ENCODE measurements at regions not wholly inside any gene's neighbourhood (a gene's known extent, or its start where the extent isn't known, plus 50 kb on each side); places are given as distances from the start of the nearest gene placed in this dataset.
A peak's percentile ranks its signal among the peaks of the same experiment; 100 is the strongest.

DNA sequence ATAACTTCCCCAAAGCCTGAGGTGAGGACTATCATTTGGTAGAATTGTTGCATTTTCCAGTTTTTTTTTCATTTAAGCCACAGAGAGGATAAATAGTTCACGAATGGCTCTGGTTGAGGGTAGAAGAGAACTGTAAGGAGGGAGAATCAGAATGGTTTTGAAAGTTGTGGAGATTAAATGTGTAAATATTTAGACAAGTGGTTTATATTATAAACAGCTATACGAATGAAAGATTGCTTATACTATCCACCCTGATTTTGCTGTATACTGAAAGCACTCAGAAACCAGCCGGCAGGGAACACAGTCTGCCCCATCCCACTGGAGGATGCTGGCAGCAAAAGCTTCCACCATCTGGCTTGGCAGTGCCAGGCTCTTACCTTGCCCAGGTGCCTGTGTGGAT, 341.1 kb downstream of the RAPGEF2 start:
- H3K4me3 ChIP-seq (ENCODE audit: low read depth, low read length), result no peak overlapping the region
- no peak for TF ChIP-seq CTCF (IDR thresholded peaks at IDR 0.05; ENCODE audit: low read depth, low read length, missing control alignments)
- no peak for DNase-seq (ENCODE audit: low read depth)

DNA sequence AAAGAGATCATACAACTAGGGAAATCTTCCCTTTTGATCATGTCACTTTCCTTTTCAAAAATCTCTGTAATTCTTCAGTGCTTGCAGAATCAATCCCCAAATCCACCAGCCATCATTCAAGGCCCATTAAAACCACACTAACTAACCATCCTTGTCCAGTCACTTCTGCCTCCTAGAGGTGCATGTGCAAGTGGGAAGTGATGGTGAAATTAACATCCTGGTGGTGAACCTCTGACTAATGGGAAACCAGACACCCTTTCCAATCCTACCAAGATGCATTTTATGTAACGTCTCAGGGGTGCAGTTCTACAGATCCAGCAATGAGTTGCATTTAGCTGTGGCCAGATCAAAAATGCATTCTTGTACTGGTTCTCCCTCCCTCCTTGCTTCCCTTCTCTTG, 341.8 kb downstream of the RAPGEF2 start:
- no peak for DNase-seq (ENCODE audit: low read depth)
- no peak overlapping the region for H3K4me3 ChIP-seq (ENCODE audit: low read depth, low read length)
- TF ChIP-seq CTCF (IDR thresholded peaks at IDR 0.05; ENCODE audit: low read depth, low read length, missing control alignments), result no peak

GRCh38 chr4:159445692-159446091, 342.8 kb downstream of the RAPGEF2 start:
- no peak overlapping the region for H3K4me3 ChIP-seq (ENCODE audit: low read depth, low read length)
- DNase-seq (ENCODE audit: low read depth), result no peak
- TF ChIP-seq CTCF (IDR thresholded peaks at IDR 0.05; ENCODE audit: low read depth, low read length, missing control alignments), result no peak

- DNase-seq (ENCODE audit: low read depth), result peak; percentile 33
- H3K4me3 ChIP-seq (ENCODE audit: low read depth, low read length), result no peak overlapping the region
- TF ChIP-seq CTCF (IDR thresholded peaks at IDR 0.05; ENCODE audit: low read depth, low read length, missing control alignments), result peak; percentile 88
Observed at GRCh38 chr4:159446266-159446976, 343.5 kb downstream of the RAPGEF2 start.

DNA sequence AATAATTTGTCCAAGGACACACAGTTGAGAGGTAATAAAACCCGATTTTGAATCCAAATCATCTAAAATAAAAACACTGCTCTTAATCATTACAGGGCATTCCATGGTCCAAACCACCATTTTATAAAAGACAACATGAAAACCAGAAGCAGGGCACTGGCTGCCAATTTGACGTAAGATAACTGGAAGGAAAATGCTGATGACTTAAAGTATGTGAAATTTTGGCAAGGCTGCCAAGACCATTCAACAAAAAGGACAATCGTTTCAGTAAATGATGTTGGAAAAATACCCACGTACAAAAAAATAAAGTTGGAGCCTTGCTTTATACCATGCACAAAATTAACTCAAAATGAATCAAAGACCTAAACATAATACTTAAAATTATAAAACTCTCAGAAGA, 344.4 kb downstream of the RAPGEF2 start:
- no peak overlapping the region for H3K4me3 ChIP-seq (ENCODE audit: low read depth, low read length)
- TF ChIP-seq CTCF (IDR thresholded peaks at IDR 0.05; ENCODE audit: low read depth, low read length, missing control alignments), result no peak
- DNase-seq (ENCODE audit: low read depth), result no peak

- H3K4me3 ChIP-seq (ENCODE audit: low read depth, low read length), result no peak overlapping the region
- no peak for TF ChIP-seq CTCF (IDR thresholded peaks at IDR 0.05; ENCODE audit: low read depth, low read length, missing control alignments)
- DNase-seq (ENCODE audit: low read depth), result no peak
Observed at GRCh38 chr4:159451006-159451405, 348.1 kb downstream of the RAPGEF2 start.

- no peak overlapping the region for H3K4me3 ChIP-seq (ENCODE audit: low read depth, low read length)
- TF ChIP-seq CTCF (IDR thresholded peaks at IDR 0.05; ENCODE audit: low read depth, low read length, missing control alignments), result peak; percentile 57
- no peak for DNase-seq (ENCODE audit: low read depth)
Observed at GRCh38 chr4:159455675-159456237, 352.9 kb downstream of the RAPGEF2 start.
